Pancreas (tissue), 10 donors: ENCODE measurements at regions not wholly inside any gene's neighbourhood (a gene's known extent, or its start where the extent isn't known, plus 50 kb on each side); places are given as distances from the start of the nearest gene placed in this dataset.

Source experiments
- ATAC-seq, 4 donors: fragments of 200-7000 bp; cut with Tn5 transposase; one replicate each; pipeline versions ENCODE4 v1.8.0 to v1.9.1; 2020; ENCODE audit warnings: mild to moderate bottlenecking in 4 of 4, moderate library complexity in 4 of 4
- DNase-seq, 6 donors: peaks; one replicate each; pipeline ENCODE4 v3.0.0-alpha.2; 2020
- FAIRE-seq: peaks from 2 replicates; lab custom pipeline; 2012; peaks lifted over from hg19 to GRCh38; lab: Jason Lieb, UNC
- H3K27ac ChIP-seq, 4 donors: fragments of 200-600 bp; sonication (generic); 1 replicate in 3 of 4; 2 replicates in 1 of 4; pipeline versions ENCODE4 v1.5.0 to v1.8.0; 2020
- H3K27me3 ChIP-seq, 4 donors: fragments of 200-600 bp; one replicate each; pipeline ENCODE4 v1.8.0; 2021
- H3K36me3 ChIP-seq, 3 donors: fragments of 200-600 bp; sonication (generic) in 1 of 3; one replicate each; pipeline versions ENCODE4 v1.5.0 to v1.8.0; 2020 to 2021
- H3K4me1 ChIP-seq, 3 donors: fragments of 200-600 bp; one replicate each; pipeline ENCODE4 v1.8.0; 2021
- H3K4me3 ChIP-seq, 4 donors: fragments of 200-600 bp; sonication (generic) in 2 of 4; one replicate each; pipeline versions ENCODE4 v1.5.0 to v1.8.0; 2020 to 2021
- H3K9me3 ChIP-seq, 4 donors: fragments of 200-600 bp; one replicate each; pipeline ENCODE4 v1.8.0; 2021
- CTCF ChIP-seq, 4 donors: fragments of 200-600 bp; sonication (generic) in 3 of 4; IDR thresholded peaks; one replicate each; pipeline versions ENCODE4 v1.5.0 to v1.8.0; 2021; ENCODE audit warnings: antibody characterized with exemption in 4 of 4
- whole genome bisulfite sequencing, 2 donors: extraction: QIAGEN DNeasy Blood & Tissue Kit; methylation state at CpG; one replicate each; pipeline ENCODE4 v1.1.7; 2013; 5-methylcytosine and 5-hydroxymethylcytosine counted together
- intact Hi-C, 3 donors: fragments of 100-400 bp; cut with DNase I; formaldehyde crosslinking; loops; one replicate each; pipeline versions ENCODE4 v1.11.1 to v1.14.2; 2022
- donor health status: healthy with polysubstance abuse.
- donor health status: DM: no; HTN: no; CAD: no; lungs with moderate emphysema.
- donor health status: DM: no; HTN: no; CAD: no.
- donor health status: control.
- donor health status: control.
- donor health status: Bipolar disorder and iron deficiency.
- donor health status: DM: yes; HTN: yes; CAD: no.
- donor health status: DM: no; HTN: no; CAD: no.
- donor health status: DM: no; HTN: no; CAD: no.
- donor health status: DM: yes; HTN: yes; CAD: no.

DNA sequence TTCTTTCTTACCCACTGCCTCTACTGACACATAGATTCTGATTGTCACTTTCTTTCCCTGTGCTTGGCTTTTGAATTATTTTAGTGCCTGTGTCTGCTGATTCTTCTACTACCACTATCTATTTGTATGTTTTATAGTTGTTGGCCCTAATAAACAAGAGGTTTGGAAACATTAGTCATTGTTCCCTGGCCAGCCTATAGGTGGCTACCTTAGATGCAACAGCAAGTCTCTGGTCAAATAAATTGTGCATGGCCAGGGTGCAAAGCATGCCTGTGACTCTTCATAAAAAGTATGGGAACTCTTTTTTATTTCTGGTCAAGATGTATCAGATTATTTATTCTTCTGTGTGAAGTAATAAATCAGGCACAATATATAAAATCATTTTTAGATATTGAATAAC is 124.4 kb downstream of the PLK2 start:
- no peaks in the 10 kb centered on the region for H3K4me1 ChIP-seq
- ATAC-seq (no peak), FAIRE-seq (no peak), DNase-seq (no peak)
- no peaks in the 10 kb centered on the region for H3K36me3 ChIP-seq
- no peaks in the 10 kb centered on the region for H3K9me3 ChIP-seq
- TF ChIP-seq CTCF (IDR thresholded peaks at IDR 0.05), result no peak
- no peak overlapping the region for H3K27ac ChIP-seq
- intact Hi-C loops, result no loop called here
- H3K27me3 ChIP-seq, result no peaks in the 10 kb centered on the region
- H3K4me3 ChIP-seq, result no peak overlapping the region

DNA sequence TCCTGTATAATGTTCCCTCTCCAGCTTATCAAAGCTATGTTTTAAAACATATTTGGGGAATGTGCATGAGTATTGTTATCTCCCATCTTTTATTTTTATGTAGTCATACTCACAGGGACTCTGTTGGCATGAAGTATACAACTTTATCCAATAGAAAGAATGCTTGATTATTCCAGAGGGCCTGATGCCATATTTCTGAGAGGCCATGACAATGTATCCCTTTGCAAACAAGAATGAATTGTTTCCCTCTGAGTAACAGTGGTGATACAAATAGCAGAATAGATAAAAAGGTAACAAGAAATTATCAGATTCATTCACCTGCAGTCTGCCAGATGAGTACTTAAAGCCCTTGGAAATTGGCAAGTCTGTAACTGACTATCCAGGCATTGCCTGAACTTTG is 125.9 kb downstream of the PLK2 start:
- ATAC-seq (no peak), FAIRE-seq (no peak), DNase-seq (no peak)
- Histone ChIP-seq H3K27me3 (no peaks in the 10 kb centered on the region), H3K36me3 (no peaks in the 10 kb centered on the region), H3K9me3 (no peaks in the 10 kb centered on the region), H3K4me3 (no peak overlapping the region), H3K27ac (no peak overlapping the region), H3K4me1 (no peaks in the 10 kb centered on the region)
- TF ChIP-seq CTCF (IDR thresholded peaks at IDR 0.05), result no peak
- intact Hi-C loops, result no loop called here

DNA sequence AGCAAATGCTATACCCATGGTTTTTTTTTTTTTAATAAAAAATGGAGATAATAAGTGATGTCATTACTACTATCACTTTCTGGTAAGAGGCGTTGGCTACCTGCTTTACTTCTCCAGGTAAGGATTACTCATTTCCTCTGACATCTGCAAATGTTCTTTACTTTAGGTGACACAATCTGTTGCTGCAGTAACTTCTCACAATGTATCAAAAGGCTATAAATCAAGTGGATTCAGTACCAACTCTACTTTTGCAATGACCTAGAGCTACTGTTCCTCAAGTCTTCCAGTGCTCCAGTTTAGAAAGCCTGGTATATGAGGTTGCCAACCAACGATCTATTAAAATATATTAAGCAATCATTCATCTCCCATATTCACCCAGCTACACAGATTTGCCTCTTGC is 129.1 kb downstream of the PLK2 start:
- intact Hi-C loops, result no loop called here
- Histone ChIP-seq H3K36me3 (no peaks in the 10 kb centered on the region), H3K27ac (no peak overlapping the region), H3K4me3 (no peak overlapping the region), H3K27me3 (no peaks in the 10 kb centered on the region), H3K9me3 (no peaks in the 10 kb centered on the region), H3K4me1 (no peaks in the 10 kb centered on the region)
- ATAC-seq, result peak in 2 of 4 donors; percentile 66 to 85
- no peak for DNase-seq
- 55 to 66% methylated on average over 2 of the region's 2 CpGs for WGBS, 2 donors
- no peak for FAIRE-seq
- no peak for TF ChIP-seq CTCF (IDR thresholded peaks at IDR 0.05)

DNA sequence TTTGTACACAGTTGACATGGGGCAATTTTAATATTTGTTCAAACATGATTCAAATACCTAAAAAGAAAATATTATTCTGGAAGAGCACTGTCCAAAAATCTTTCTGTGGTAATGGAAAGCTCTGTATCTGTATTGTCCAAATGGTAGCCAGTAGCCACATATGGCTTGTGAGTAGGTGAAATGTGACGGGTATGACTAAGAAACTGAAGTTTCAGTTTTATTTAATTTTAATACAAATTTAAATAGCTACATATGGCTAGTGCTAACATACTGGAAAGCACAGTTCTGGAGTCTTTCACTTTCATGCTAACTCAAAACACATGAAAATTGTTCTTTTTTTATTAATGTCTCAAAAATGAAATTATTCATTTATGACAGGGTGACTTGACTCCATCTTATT is 132.6 kb downstream of the PLK2 start:
- no peak overlapping the region for H3K27ac ChIP-seq
- WGBS, 2 donors, result 91 to 93% methylated on average over 1 of the region's 1 CpG
- H3K27me3 ChIP-seq, result no peaks in the 10 kb centered on the region
- no peak for FAIRE-seq
- TF ChIP-seq CTCF (IDR thresholded peaks at IDR 0.05), result no peak
- no peak for ATAC-seq
- no peaks in the 10 kb centered on the region for H3K9me3 ChIP-seq
- DNase-seq, result no peak
- H3K36me3 ChIP-seq, result no peaks in the 10 kb centered on the region
- no peaks in the 10 kb centered on the region for H3K4me1 ChIP-seq
- intact Hi-C loops, result no loop called here
- no peak overlapping the region for H3K4me3 ChIP-seq

GRCh38 chr5:58326022-58326421 is 133.9 kb downstream of the PLK2 start:
- 70 to 78% methylated on average over 1 of the region's 1 CpG for WGBS, 2 donors

More at GRCh38 chr5:58326022-58326421, 133.9 kb downstream of the PLK2 start:
- H3K27me3 ChIP-seq, result no peaks in the 10 kb centered on the region
- DNase-seq (no peak), FAIRE-seq (no peak), ATAC-seq (no peak)
- intact Hi-C loops, result no loop called here
- H3K27ac ChIP-seq, result no peak overlapping the region
- no peaks in the 10 kb centered on the region for H3K36me3 ChIP-seq
- no peak for TF ChIP-seq CTCF (IDR thresholded peaks at IDR 0.05)
- H3K4me1 ChIP-seq, result no peaks in the 10 kb centered on the region
- H3K4me3 ChIP-seq, result no peak overlapping the region
- H3K9me3 ChIP-seq, result no peaks in the 10 kb centered on the region
